ENCODE measurements at regions not wholly inside any gene's neighbourhood (a gene's known extent, or its start where the extent isn't known, plus 50 kb on each side); places are given as distances from the start of the nearest gene placed in this dataset.

- Histone ChIP-seq H3K9me3 (no peaks in the 10 kb centered on the region), H3K36me3 (no peaks in the 10 kb centered on the region), H3K4me3 (no peak overlapping the region), H3K4me1 (no peaks in the 10 kb centered on the region), H3K27me3 (no peaks in the 10 kb centered on the region), H3K27ac (no peak overlapping the region)
- no peak for DNase-seq (ENCODE audit: low spot score in 2 of 2)
- WGBS, result 100% methylated on average over 1 of the region's 1 CpG
- TF ChIP-seq CTCF (IDR thresholded peaks at IDR 0.05) (no peak), POLR2A (IDR thresholded peaks at IDR 0.05) (no peak), EP300 (IDR thresholded peaks at IDR 0.05) (no peak), POLR2AphosphoS5 (IDR thresholded peaks at IDR 0.05) (no peak)
Observed at GRCh38 chr5:74459984-74460383, 180.5 kb downstream of the ENC1 start.

DNA sequence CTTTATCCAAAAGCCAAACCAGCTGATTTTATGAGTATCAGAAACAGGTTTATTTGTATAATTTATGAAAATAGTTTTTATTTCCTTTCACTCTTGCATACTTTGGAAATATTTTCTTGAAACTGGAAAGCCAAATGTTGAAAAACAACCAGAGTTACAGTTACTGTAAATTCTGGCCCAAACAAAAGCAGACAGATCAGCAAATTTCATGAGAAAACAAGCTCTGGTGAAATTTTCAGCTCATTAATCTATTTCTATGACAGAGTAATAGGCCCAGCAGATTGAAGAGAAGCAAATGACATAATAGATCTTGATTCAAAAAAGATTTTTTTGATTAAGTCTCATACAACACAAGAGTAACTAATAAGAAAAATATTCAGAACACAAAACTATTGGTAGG is 182.7 kb downstream of the ENC1 start:
- TF ChIP-seq EP300 (IDR thresholded peaks at IDR 0.05) (no peak), POLR2A (IDR thresholded peaks at IDR 0.05) (no peak), CTCF (IDR thresholded peaks at IDR 0.05) (no peak), POLR2AphosphoS5 (IDR thresholded peaks at IDR 0.05) (no peak)

DNA sequence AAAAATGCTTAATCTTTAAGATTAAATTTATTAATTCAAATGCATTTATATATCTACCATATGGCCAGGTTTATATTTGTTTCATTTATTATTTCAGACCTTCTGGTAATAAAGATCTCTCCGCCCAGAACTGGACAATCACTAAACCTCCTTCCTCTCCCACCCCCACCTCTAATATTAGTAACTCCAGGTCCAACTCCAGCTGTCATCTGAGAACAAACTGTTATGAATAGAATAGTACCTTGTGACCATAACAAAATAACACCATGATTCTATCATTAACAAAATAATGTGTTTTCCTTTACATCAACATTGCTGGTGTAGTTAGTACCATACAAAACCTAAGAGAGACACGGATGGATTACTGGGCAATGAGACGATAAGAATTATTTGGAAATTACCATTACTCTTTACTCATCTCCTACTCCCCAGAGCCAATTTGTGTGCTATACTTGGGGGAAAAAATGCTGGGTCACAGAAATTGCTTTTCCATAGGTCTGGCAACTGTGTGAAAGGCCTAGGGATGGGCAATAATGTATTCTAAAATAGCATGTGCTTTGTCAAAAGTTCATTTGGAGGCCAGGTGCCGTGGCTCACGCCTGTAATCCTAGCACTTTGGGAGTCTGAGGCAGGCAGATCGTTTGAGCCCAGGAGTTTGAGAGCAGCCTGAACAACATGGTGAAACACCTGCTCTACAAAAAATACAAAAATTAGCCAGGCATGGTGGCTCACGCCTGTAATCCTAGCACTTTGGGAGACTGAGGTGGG is 186.1 kb downstream of the ENC1 start:
- 95% methylated on average over 7 of the region's 7 CpGs for WGBS
- Histone ChIP-seq H3K27ac (no peak overlapping the region), H3K4me1 (no peaks in the 10 kb centered on the region), H3K36me3 (no peaks in the 10 kb centered on the region), H3K4me3 (no peak overlapping the region), H3K9me3 (no peaks in the 10 kb centered on the region), H3K27me3 (no peaks in the 10 kb centered on the region)
- no peak for TF ChIP-seq EP300 (IDR thresholded peaks at IDR 0.05)
- TF ChIP-seq CTCF (IDR thresholded peaks at IDR 0.05), result no peak
- no peak for TF ChIP-seq POLR2A (IDR thresholded peaks at IDR 0.05)
- no peak for TF ChIP-seq POLR2AphosphoS5 (IDR thresholded peaks at IDR 0.05)
- DNase-seq (ENCODE audit: low spot score in 2 of 2), result no peak

More for the DNA sequence above, 182.7 kb downstream of the ENC1 start:
- Histone ChIP-seq H3K36me3 (no peaks in the 10 kb centered on the region), H3K4me3 (no peak overlapping the region), H3K9me3 (no peaks in the 10 kb centered on the region), H3K27ac (no peak overlapping the region), H3K27me3 (no peaks in the 10 kb centered on the region), H3K4me1 (no peaks in the 10 kb centered on the region)
- DNase-seq (ENCODE audit: low spot score in 2 of 2), result no peak

DNA sequence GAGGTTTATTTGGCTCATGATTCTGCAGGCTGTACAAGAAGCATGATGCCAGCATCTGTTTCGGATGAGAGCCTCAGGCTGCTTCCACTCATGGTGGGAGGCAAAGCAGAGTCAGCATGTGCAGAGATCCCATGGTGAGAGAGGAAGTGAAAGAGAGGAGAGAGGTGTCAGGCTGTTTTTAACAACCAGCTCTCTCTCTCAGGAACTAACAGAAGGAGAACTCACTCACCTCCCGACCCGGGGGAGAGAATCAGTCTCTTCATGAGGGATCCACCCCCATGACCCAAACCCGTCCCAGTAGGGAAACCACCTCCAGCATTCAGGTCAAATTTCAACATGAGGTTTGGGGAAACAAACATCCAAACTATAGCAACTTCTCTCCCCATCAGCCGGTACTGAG is 187.7 kb downstream of the ENC1 start:
- Histone ChIP-seq H3K4me1 (no peaks in the 10 kb centered on the region), H3K9me3 (no peaks in the 10 kb centered on the region), H3K4me3 (no peak overlapping the region), H3K27ac (no peak overlapping the region), H3K27me3 (no peaks in the 10 kb centered on the region), H3K36me3 (no peaks in the 10 kb centered on the region)
- TF ChIP-seq CTCF (IDR thresholded peaks at IDR 0.05), result no peak
- no peak for TF ChIP-seq EP300 (IDR thresholded peaks at IDR 0.05)
- no peak for TF ChIP-seq POLR2AphosphoS5 (IDR thresholded peaks at IDR 0.05)
- TF ChIP-seq POLR2A (IDR thresholded peaks at IDR 0.05), result no peak
- 66% methylated on average over 5 of the region's 5 CpGs for WGBS
- DNase-seq (ENCODE audit: low spot score in 2 of 2), result no peak

- 76% methylated on average over 2 of the region's 2 CpGs for WGBS
- Histone ChIP-seq H3K4me1 (no peaks in the 10 kb centered on the region), H3K4me3 (no peak overlapping the region), H3K9me3 (no peaks in the 10 kb centered on the region), H3K36me3 (no peaks in the 10 kb centered on the region), H3K27ac (no peak overlapping the region), H3K27me3 (no peaks in the 10 kb centered on the region)
- no peak for DNase-seq (ENCODE audit: low spot score in 2 of 2)
- TF ChIP-seq POLR2A (IDR thresholded peaks at IDR 0.05) (no peak), EP300 (IDR thresholded peaks at IDR 0.05) (no peak), POLR2AphosphoS5 (IDR thresholded peaks at IDR 0.05) (no peak), CTCF (IDR thresholded peaks at IDR 0.05) (no peak)
Observed at GRCh38 chr5:74450095-74450494, 190.4 kb downstream of the ENC1 start.
